GM23338 (cell line): ENCODE measurements at regions not wholly inside any gene's neighbourhood (a gene's known extent, or its start where the extent isn't known, plus 50 kb on each side); places are given as distances from the start of the nearest gene placed in this dataset.

Experiments used
- ATAC-seq: fragments of 200-7000 bp; cut with Tn5 transposase; 3 replicates; pipeline ENCODE4 v1.9.1; 2020
- DNase-seq: peaks from one replicate; pipeline ENCODE4 v3.0.0-alpha.2; 2015; ENCODE audit warnings: low spot score
- H2AFZ ChIP-seq: fragments of 200-600 bp; sonication (generic); 2 replicates; pipeline ENCODE4 v1.8.0; 2016; ENCODE audit warnings: antibody characterized with exemption, mild to moderate bottlenecking, moderate library complexity
- H3F3A ChIP-seq: fragments of 200-600 bp; sonication (generic); replicated peaks from 2 replicates; pipeline ENCODE4 v1.8.0; 2017; ENCODE audit warnings: antibody characterized with exemption, mixed run types, low read depth
- H3K27ac ChIP-seq: fragments of 200-600 bp; sonication (generic); 2 replicates; pipeline ENCODE4 v1.6.1; 2016; ENCODE audit warnings: low read depth
- H3K27me3 ChIP-seq: fragments of 200-600 bp; sonication (generic); 2 replicates; pipeline ENCODE4 v1.8.0; 2016; ENCODE audit warnings: mild to moderate bottlenecking, mixed run types, moderate library complexity; ENCODE audit not compliant: insufficient read depth
- H3K36me3 ChIP-seq: fragments of 200-600 bp; sonication (generic); 2 replicates; pipeline ENCODE4 v1.8.0; 2016; ENCODE audit warnings: mild to moderate bottlenecking; ENCODE audit not compliant: insufficient read depth
- H3K4me1 ChIP-seq: fragments of 200-600 bp; sonication (generic); 2 replicates; pipeline ENCODE4 v1.8.0; 2016; ENCODE audit warnings: mild to moderate bottlenecking, moderate library complexity; ENCODE audit not compliant: insufficient read depth
- H3K4me2 ChIP-seq: fragments of 200-600 bp; sonication (generic); 2 replicates; pipeline ENCODE4 v1.7.1; 2017; ENCODE audit warnings: mixed run types
- H3K4me3 ChIP-seq: fragments of 200-600 bp; sonication (generic); 2 replicates; pipeline ENCODE4 v1.6.1; 2016; ENCODE audit warnings: mixed run types
- H3K79me2 ChIP-seq: fragments of 200-600 bp; sonication (generic); replicated peaks from 2 replicates; pipeline ENCODE4 v1.8.0; 2017; ENCODE audit warnings: mild to moderate bottlenecking; ENCODE audit not compliant: insufficient read depth
- H3K9me2 ChIP-seq: fragments of 200-600 bp; sonication (generic); 2 replicates; pipeline ENCODE4 v1.8.0; 2017; ENCODE audit not compliant: insufficient read depth
- H4K20me1 ChIP-seq: fragments of 200-600 bp; sonication (generic); replicated peaks from 2 replicates; pipeline ENCODE4 v1.8.0; 2017; ENCODE audit warnings: mild to moderate bottlenecking; ENCODE audit not compliant: insufficient read depth
- H3K27ac Mint-ChIP-seq: 2 replicates; pipeline ENCODE4 v1.8.0; 2020; ENCODE audit warnings: inconsistent platforms, mild to moderate bottlenecking, moderate library complexity, mixed read lengths
- H3K27me3 Mint-ChIP-seq: 3 replicates; pipeline ENCODE4 v1.8.0; 2022; ENCODE audit warnings: low read depth, mild to moderate bottlenecking, moderate library complexity, mixed read lengths, inconsistent platforms; ENCODE audit not compliant: insufficient read depth, poor library complexity
- H3K36me3 Mint-ChIP-seq: 3 replicates; pipeline ENCODE4 v1.8.0; 2021; ENCODE audit warnings: low read depth, mild to moderate bottlenecking, inconsistent platforms, moderate library complexity, mixed read lengths
- H3K4me1 Mint-ChIP-seq: 3 replicates; pipeline ENCODE4 v1.8.0; 2020; ENCODE audit warnings: mild to moderate bottlenecking, inconsistent platforms, mixed read lengths
- H3K4me3 Mint-ChIP-seq: 3 replicates; pipeline ENCODE4 v1.8.0; 2021; ENCODE audit warnings: moderate library complexity, mild to moderate bottlenecking, inconsistent platforms, mixed read lengths
- H3K9me3 Mint-ChIP-seq: 3 replicates; pipeline ENCODE4 v1.8.0; 2020; ENCODE audit warnings: moderate library complexity, mild to moderate bottlenecking, inconsistent platforms, mixed read lengths
- CREB1 ChIP-seq: fragments of 250-450 bp; sonication (Bioruptor Pico); IDR thresholded peaks from 2 replicates; pipeline ENCODE4 v1.5.0; 2020; ENCODE audit warnings: low read depth, mild to moderate bottlenecking, moderate library complexity
- EZH2 ChIP-seq: fragments of 200-600 bp; sonication (generic); IDR thresholded peaks from one replicate; pipeline ENCODE4 v1.8.0; 2017; ENCODE audit warnings: antibody characterized with exemption, mild to moderate bottlenecking, low read depth; ENCODE audit not compliant: unreplicated experiment
- JUNB ChIP-seq: IDR thresholded peaks from one replicate; pipeline ENCODE4 v1.6.1; 2016; ENCODE audit warnings: antibody characterized with exemption; ENCODE audit not compliant: unreplicated experiment
- NANOG ChIP-seq: IDR thresholded peaks from 2 replicates; pipeline ENCODE4 v1.6.1; 2016; ENCODE audit warnings: antibody characterized with exemption, borderline replicate concordance
- POLR2AphosphoS5 ChIP-seq: IDR thresholded peaks from 2 replicates; pipeline ENCODE4 v1.6.1; 2016; ENCODE audit warnings: antibody characterized with exemption, low read depth
- STAT1 ChIP-seq: IDR thresholded peaks from one replicate; pipeline ENCODE4 v1.6.1; 2016; ENCODE audit warnings: antibody characterized with exemption; ENCODE audit not compliant: unreplicated experiment
- ZNF114 ChIP-seq: fragments of 250-450 bp; sonication (Bioruptor Pico); IDR thresholded peaks from 2 replicates; pipeline ENCODE4 v1.5.0; 2020; ENCODE audit warnings: mild to moderate bottlenecking, moderate library complexity
- ZNF331 ChIP-seq: fragments of 250-450 bp; sonication (Bioruptor Pico); IDR thresholded peaks from 2 replicates; pipeline ENCODE4 v1.5.0; 2020; ENCODE audit warnings: low read depth, mild to moderate bottlenecking, moderate library complexity
- TF ChIP-seq, protein P1 (sequence below): fragments of 250-450 bp; sonication (Bioruptor Pico); IDR thresholded peaks from 2 replicates; pipeline ENCODE4 v1.5.0; 2020; ENCODE audit warnings: mild to moderate bottlenecking, moderate library complexity
- TF ChIP-seq, protein P2 (sequence below): IDR thresholded peaks from 2 replicates; pipeline ENCODE4 v1.6.1; 2016; ENCODE audit warnings: antibody characterized with exemption

DNA sequence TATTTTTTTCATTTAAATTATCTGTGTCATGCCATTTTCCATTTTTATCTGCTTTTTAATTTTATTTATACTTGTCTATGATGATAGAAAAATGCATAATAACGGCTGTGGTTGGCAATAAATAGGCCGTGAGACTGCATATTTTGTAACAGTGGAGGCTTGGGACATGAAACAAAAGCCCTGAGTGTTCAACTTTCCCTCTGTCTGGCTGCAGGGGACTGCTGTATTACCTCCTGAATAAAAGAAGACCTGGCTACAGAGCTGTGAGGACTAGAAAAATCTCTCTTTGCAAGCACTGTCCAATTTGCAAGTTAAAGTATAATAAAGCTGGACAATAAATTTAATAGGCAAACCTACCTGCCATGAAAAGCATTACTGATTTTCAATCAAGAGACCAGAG lies 82.1 kb downstream of the MAGEB10 start (continued):
- TF ChIP-seq, protein P1, sequence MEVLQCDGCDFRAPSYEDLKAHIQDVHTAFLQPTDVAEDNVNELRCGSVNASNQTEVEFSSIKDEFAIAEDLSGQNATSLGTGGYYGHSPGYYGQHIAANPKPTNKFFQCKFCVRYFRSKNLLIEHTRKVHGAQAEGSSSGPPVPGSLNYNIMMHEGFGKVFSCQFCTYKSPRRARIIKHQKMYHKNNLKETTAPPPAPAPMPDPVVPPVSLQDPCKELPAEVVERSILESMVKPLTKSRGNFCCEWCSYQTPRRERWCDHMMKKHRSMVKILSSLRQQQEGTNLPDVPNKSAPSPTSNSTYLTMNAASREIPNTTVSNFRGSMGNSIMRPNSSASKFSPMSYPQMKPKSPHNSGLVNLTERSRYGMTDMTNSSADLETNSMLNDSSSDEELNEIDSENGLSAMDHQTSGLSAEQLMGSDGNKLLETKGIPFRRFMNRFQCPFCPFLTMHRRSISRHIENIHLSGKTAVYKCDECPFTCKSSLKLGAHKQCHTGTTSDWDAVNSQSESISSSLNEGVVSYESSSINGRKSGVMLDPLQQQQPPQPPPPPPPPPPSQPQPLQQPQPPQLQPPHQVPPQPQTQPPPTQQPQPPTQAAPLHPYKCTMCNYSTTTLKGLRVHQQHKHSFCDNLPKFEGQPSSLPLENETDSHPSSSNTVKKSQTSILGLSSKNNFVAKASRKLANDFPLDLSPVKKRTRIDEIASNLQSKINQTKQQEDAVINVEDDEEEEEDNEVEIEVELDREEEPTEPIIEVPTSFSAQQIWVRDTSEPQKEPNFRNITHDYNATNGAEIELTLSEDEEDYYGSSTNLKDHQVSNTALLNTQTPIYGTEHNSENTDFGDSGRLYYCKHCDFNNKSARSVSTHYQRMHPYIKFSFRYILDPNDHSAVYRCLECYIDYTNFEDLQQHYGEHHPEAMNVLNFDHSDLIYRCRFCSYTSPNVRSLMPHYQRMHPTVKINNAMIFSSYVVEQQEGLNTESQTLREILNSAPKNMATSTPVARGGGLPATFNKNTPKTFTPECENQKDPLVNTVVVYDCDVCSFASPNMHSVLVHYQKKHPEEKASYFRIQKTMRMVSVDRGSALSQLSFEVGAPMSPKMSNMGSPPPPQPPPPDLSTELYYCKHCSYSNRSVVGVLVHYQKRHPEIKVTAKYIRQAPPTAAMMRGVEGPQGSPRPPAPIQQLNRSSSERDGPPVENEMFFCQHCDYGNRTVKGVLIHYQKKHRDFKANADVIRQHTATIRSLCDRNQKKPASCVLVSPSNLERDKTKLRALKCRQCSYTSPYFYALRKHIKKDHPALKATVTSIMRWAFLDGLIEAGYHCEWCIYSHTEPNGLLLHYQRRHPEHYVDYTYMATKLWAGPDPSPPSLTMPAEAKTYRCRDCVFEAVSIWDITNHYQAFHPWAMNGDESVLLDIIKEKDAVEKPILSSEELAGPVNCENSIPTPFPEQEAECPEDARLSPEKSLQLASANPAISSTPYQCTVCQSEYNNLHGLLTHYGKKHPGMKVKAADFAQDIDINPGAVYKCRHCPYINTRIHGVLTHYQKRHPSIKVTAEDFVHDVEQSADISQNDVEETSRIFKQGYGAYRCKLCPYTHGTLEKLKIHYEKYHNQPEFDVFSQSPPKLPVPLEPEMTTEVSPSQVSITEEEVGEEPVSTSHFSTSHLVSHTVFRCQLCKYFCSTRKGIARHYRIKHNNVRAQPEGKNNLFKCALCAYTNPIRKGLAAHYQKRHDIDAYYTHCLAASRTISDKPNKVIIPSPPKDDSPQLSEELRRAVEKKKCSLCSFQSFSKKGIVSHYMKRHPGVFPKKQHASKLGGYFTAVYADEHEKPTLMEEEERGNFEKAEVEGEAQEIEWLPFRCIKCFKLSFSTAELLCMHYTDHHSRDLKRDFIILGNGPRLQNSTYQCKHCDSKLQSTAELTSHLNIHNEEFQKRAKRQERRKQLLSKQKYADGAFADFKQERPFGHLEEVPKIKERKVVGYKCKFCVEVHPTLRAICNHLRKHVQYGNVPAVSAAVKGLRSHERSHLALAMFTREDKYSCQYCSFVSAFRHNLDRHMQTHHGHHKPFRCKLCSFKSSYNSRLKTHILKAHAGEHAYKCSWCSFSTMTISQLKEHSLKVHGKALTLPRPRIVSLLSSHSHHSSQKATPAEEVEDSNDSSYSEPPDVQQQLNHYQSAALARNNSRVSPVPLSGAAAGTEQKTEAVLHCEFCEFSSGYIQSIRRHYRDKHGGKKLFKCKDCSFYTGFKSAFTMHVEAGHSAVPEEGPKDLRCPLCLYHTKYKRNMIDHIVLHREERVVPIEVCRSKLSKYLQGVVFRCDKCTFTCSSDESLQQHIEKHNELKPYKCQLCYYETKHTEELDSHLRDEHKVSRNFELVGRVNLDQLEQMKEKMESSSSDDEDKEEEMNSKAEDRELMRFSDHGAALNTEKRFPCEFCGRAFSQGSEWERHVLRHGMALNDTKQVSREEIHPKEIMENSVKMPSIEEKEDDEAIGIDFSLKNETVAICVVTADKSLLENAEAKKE = no peak

DNA sequence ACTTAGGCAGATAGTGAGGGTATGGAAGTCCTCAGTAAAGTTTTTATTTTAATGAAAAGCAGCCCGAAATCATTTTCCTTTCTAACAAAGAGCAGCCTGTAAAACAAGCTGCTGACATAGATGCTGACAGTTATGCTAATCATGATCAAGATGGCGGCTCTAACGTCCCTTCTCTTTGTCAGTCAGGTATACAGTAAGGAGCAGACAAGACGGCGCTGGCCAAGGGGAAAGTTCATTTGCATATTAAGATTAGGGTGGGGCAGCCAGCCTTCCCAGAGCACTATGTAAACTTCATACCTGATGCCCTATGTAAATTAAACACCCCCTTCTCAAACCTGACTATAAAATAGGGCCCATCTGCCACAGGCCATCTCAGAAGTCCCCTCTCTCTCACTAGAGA lies 76.9 kb downstream of the MAGEB10 start:
- Histone ChIP-seq H3K27ac (no peak overlapping the region), H3K4me1 (peaks cover 6% of the 10 kb centered on the region; the same call in 1 of the 2 replicates), H3K9me2 (no peaks in the 10 kb centered on the region), H3K4me3 (no peak overlapping the region), H3K4me2 (no peak overlapping the region), H3K79me2 (no peaks in the 10 kb centered on the region), H3K27me3 (peaks cover 63% of the 10 kb centered on the region), H2AFZ (no peak overlapping the region), H3F3A (no peaks in the 10 kb centered on the region), H4K20me1 (no peaks in the 10 kb centered on the region), H3K36me3 (no peaks in the 10 kb centered on the region)
- ATAC-seq (no peak), DNase-seq (peak; percentile 15)
- Mint-ChIP-seq H3K27me3 (peaks cover 25% of the 10 kb centered on the region), H3K9me3 (no peaks in the 10 kb centered on the region; the same call in 2 of the 3 replicates), H3K36me3 (no peaks in the 10 kb centered on the region), H3K4me3 (no peak overlapping the region), H3K4me1 (peaks cover 4% of the 10 kb centered on the region; the same call in 2 of the 3 replicates), H3K27ac (no peak overlapping the region)
- TF ChIP-seq CREB1 (CRISPR knock-in tag) (no peak), STAT1 (no peak), JUNB (no peak), NANOG (no peak), ZNF114 (CRISPR knock-in tag) (no peak), ZNF331 (CRISPR knock-in tag) (no peak), POLR2AphosphoS5 (no peak), EZH2 (no peak)
- TF ChIP-seq, protein P2, sequence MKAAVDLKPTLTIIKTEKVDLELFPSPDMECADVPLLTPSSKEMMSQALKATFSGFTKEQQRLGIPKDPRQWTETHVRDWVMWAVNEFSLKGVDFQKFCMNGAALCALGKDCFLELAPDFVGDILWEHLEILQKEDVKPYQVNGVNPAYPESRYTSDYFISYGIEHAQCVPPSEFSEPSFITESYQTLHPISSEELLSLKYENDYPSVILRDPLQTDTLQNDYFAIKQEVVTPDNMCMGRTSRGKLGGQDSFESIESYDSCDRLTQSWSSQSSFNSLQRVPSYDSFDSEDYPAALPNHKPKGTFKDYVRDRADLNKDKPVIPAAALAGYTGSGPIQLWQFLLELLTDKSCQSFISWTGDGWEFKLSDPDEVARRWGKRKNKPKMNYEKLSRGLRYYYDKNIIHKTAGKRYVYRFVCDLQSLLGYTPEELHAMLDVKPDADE = no peak
- TF ChIP-seq, protein P1 = no peak
